GM12873 (cell line): ENCODE measurements at regions not wholly inside any gene's neighbourhood (a gene's known extent, or its start where the extent isn't known, plus 50 kb on each side); places are given as distances from the start of the nearest gene placed in this dataset.

Source experiments
- TF ChIP-seq, protein P1 (sequence below): IDR thresholded peaks from 2 replicates; pipeline ENCODE4 v1.5.1; 2012; ENCODE audit warnings: low read depth, mild to moderate bottlenecking, moderate library complexity, low read length, control low read depth; ENCODE audit not compliant: insufficient read depth; ENCODE audit errors: missing control alignments

DNA sequence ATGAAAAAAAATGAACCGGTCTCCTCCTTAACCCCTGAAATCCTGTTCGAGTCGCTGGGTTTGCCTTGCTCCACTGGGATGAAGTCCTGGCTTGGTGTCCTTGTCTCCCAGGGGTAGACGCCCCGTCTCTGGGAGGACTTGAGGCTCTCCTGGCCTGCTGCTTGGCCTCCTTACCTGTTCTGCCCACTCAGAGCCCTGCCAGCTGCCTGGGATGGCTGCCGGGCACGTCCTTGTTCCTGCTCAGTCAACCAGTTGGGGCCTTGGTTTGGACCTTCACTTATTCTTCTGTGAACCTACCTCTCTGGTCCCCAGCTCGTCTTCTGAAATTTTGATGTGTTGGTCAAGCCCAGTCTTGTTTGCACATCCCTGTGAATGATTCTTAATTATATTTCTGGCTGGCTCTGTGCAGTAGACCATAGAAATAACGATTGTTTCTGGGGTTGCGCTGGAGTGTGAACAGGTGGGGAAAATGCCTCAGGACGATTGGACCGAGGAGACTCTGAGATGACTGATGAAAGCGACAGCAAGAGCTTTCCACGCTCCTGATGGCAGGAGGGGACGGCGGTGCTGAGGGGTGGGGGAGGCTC is 126.5 kb upstream of the ESR1 start:
- TF ChIP-seq, protein P1, sequence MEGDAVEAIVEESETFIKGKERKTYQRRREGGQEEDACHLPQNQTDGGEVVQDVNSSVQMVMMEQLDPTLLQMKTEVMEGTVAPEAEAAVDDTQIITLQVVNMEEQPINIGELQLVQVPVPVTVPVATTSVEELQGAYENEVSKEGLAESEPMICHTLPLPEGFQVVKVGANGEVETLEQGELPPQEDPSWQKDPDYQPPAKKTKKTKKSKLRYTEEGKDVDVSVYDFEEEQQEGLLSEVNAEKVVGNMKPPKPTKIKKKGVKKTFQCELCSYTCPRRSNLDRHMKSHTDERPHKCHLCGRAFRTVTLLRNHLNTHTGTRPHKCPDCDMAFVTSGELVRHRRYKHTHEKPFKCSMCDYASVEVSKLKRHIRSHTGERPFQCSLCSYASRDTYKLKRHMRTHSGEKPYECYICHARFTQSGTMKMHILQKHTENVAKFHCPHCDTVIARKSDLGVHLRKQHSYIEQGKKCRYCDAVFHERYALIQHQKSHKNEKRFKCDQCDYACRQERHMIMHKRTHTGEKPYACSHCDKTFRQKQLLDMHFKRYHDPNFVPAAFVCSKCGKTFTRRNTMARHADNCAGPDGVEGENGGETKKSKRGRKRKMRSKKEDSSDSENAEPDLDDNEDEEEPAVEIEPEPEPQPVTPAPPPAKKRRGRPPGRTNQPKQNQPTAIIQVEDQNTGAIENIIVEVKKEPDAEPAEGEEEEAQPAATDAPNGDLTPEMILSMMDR, result no peak

DNA sequence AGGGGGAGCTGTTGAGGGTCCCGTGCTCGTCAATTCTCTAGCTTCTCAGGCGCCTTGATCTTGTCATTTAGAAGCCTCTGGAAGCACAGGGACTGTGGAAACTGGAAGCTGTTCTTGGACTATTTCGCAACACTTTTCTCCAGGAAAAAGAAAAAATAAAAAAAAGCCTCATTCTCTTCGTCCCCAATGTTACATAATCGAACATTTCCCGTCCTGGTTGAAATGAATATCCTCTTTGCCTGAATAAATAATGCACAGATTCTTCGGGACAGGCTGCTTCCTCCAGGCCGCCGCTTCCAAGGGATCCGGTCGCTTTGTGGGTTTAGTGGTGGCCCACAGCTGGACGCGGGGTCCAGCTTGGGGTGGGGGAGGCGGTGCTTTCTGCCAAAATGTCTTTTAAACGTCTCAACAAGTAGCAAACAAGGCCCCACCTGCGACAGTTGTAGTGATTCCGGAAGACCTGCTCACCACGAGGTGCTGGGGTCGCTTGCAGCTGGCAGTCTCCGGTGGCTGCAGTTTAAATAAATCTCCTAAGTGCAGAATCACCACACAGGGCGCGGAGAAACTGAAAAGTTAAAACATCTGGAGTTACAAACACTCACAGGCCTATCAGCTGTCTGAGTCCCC is 125.9 kb upstream of the ESR1 start:
- TF ChIP-seq, protein P1, result no peak

DNA sequence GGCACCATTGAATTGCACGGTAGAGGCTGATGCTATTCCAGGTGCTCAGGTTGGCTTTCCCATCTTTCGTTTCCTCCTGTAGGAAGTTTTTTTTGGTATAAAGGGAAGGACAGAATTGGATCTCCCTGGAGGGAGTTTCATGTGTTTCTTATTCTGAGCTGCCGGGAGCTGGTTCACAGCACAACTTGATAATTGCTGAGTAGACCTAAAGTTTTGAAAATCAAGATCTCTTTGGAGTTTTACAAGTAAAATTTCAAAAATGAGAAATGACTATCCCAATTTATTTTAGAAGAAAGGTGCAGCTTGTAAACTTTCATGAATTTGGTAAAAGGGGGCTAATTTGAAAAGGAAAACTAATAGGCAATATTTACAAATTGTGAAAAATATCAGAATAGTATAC is 125.2 kb upstream of the ESR1 start:
- TF ChIP-seq, protein P1, result no peak

DNA sequence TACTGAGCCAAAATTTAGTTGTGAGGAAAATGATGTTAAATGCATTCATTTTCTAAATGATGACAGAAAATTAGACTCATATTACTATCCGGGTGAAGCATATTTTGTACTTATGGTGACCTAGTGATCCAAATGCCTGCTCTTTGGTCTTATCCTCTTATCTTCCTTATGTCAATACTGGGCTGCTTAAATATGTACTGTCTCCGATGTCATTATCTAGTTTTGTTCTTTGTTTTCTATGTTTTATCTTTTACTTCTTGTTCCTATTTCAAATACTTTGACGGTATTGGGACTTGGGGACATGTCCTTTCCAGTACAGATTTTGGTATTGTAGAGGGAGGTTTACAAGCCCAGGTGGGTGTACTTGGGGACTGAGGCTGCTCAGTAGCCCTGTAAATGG is 124.6 kb upstream of the ESR1 start:
- TF ChIP-seq, protein P1, result no peak

DNA sequence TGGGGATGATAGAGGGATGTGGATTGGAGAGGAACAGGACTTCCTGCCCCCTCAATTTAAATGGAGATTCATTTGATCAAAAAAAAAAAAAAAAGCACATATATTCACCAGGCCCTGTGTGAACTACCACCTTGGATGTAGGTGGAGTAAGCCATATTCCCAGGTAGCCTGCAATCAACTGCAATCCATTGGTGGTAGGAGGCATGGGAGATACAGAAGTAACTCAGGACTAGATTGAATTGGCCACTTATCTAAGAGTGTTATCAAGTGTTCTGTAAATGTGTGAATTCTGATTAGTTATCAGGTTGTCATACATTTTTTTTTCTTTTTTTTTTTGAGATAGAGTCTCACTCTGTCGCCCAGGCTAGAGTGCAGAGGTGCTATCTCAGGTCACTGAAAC is 124.1 kb upstream of the ESR1 start:
- TF ChIP-seq, protein P1, result no peak

DNA sequence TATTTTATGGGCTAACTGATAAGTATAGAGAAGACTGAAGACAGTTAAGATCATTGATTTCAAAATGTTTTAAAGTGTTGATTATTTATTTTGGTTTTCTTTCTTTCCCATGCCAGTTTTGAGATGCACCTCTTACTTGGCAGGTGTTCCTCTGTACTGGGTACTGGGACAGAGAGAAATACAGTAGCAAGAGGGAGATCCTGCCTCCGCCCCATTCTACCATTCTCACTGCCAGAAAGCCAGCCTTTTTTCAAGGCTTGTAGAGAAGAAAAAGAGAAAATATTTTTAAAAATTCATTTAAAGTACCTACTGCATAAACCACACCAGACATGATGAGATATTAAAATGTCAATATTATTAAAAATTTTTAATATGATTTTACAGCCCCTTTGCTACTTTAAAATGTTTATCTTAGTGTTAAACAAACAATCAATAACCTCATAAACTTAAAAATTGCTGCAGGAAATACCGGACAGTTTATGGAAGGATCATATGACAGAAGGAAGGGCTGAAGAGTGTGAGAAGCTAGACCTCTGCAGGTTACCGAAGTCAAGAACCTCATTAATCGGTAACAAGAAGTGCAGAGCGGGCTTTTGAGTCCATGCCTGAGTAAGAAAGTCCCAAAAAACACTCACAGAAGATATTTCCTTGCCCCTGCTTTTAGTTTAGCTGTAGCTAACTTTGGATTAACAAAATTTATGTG is 117.8 kb upstream of the ESR1 start:
- TF ChIP-seq, protein P1, result no peak

DNA sequence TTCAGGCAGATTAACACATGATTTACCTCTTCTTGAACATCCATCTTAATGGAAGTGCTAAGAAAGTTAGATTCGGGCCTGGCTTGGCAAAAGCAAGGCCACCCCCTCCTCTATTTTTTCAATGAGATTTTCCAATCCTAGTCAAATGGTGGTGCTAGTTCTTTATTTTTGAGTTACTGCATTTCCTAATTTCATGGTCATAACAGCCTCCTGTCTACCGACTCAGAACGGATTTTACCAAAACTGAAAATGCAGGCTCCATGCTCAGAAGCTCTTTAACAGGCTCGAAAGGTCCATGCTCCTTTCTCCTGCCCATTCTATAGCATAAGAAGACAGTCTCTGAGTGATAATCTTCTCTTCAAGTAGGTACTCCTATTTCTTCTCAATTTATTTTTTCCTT is 117.2 kb upstream of the ESR1 start:
- TF ChIP-seq, protein P1, result no peak
